ENCODE measurements at regions not wholly inside any gene's neighbourhood (a gene's known extent, or its start where the extent isn't known, plus 50 kb on each side); places are given as distances from the start of the nearest gene placed in this dataset.

DNA sequence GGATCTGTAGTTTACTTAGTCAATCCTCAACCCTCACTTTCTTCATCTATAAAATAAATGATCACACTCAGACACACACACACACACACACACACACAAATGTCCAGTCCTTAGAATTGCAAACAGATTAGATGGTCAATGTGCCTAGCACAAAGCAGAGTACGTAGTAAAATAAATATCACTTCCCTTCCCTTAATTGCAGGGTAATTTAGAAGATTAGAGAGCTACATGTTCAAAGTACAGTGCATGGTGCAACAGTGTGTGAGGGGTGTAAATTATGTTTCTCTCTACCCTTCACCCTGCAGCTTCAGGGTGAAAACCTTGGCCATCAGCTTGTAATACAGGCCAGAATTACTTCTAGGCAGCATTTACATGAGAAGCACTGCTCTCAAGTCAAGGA lies 187.0 kb upstream of the GHITM start:
- no peak for DNase-seq

- no peak for DNase-seq
Measured at GRCh38 chr10:83953589-83953988, 185.7 kb upstream of the GHITM start.

GRCh38 chr10:83954193-83954799 lies 185.0 kb upstream of the GHITM start:
- DNase-seq = no peak

DNA sequence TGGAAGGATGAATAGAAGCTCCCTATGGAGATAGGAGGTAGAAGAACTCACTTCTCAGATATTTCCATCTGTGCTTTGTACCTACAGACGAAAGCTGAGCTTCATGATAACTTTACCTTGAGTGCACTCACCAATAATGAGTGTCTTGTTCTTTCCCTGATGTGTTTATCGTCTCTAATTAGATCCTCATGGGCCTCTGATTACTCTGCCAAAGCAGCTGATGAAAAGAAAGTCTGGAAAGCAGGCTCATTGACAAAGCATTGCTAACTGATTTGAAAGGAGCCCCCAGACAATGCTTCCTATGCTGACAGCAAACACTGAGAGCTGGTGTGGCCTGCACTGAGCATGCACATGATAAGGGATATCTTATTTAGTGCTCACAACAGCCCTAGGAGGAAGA lies 183.9 kb upstream of the GHITM start:
- no peak for DNase-seq

DNA sequence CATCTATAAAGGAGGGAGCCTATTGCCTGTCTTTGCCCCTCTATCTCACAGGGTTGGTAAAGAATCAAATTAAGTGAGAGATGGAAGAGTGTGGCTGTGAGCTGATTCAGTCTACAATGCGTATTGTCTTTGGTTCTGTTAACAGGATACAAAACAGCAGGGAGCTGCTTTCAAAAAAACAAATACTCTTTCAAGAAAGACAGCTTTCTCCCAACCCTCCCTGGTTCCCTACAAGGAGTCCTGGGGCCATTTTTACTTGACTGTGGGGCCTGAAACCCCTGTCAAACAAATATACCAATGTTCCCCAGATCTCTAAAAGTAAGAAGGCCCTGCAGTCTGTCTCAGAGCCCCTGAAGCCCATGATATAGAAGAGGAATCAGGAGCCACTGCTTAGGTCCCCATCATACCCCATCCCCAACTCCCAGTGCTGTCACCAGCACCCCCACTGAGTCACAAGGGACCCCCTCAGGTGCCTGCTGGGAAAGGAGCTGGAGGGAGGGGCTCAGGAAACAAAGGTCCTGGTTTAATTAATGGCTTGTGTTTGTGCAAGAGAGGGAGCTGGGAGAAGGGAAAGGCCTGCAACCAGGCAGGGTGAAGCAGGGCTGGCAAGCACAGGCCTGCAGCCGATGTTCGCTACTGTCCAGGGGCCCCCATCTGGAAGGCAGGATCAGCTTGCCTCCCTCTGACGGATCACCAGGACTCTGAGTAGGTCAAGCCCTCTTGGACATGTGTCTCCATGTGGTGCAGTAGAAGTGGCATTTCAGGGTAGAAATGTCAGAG lies 182.0 kb upstream of the GHITM start:
- DNase-seq = no peak

GRCh38 chr10:83959328-83959727 lies 180.0 kb upstream of the GHITM start:
- no peak for DNase-seq

GRCh38 chr10:83960125-83960524 lies 179.2 kb upstream of the GHITM start:
- DNase-seq = no peak

GRCh38 chr10:83961620-83962019 lies 177.7 kb upstream of the GHITM start:
- DNase-seq = no peak

- DNase-seq = no peak
Measured at GRCh38 chr10:83963446-83963845, 175.9 kb upstream of the GHITM start.

GRCh38 chr10:83965473-83965872 lies 173.8 kb upstream of the GHITM start:
- DNase-seq = no peak

DNA sequence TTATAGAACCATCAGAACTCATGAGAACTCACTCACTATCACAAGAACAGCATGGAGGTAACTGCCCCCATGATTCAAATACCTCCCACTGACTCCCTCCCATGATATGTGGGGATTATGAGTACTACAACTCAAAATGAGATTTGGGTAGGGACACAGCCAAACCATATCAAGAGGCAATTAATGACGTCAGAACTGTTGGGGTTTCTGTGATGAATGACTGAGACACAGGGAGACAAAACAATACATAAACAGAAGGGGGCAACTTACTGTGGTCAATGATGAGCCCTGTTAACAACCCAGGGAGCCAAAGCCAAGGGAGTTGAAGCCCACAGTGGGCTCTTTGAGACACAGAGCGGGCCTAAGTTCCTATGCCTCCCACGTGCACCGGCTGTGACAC lies 171.3 kb upstream of the GHITM start:
- DNase-seq = no peak

DNA sequence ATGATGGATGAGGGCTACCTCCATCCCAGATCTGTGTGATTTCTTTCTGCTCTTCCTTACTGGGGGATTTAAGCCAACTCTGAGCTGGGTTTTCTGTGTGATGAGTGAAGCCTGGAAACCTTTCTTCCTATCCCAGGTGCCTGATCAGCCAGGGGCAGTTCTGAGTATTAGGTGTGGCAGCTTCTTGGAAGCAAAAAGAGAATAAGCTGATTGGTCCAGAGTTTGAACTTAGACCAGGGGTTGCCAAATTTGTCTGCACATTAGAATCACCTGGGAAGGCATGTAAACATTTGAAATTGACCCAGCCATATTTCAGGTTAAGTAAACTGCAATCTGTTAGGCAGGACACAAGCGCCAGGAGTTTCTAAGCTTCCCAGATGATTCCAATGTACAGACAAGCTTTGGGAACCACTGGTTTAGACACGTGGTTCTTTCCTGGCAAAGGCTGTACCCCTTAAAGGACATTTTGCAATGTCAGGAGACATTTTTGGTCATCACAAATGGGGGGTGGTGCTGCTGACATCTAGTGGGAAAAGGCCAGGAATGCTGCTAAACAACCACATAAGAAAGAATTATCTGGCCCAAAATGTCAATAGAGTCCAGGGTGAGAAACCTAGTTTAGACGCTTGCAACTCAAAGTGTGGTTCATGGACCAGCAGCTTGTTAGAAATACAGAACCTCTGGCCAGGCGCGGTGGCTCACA lies 160.5 kb upstream of the GHITM start:
- no peak for DNase-seq

- no peak for DNase-seq
Measured at GRCh38 chr10:83982812-83983211, 156.5 kb upstream of the GHITM start.

DNA sequence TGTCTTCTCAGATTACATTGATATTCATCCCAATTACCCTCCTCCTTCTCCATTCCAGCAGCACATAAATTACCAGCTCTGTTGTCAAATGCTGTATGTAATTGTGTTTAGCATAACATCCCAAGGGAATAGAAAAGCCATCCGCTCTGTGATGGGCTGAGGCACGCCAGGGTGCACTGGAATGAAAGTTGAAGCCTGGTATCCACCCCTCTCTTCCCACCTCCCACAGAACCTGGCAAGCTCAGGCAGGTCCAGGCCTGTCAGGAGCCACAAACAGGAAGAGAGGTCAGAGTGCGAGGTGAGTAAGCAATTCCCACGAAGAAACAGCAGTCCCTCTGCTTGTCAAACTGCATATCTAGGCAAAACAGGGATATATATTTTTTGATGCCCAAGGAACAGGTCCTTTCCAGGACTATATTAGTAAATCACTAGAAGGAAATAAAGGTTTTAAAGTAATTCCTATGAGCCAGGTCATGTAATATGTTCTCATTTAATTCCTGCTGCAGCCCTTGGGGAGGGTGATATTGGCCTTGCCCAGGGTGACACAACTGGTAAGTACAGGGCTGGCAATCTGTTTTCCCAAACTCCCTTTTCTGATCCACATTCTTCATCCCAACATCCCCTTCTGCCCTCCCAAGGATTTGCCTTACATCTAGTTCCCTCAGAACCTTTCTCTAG lies 155.6 kb upstream of the GHITM start:
- no peak for DNase-seq

DNA sequence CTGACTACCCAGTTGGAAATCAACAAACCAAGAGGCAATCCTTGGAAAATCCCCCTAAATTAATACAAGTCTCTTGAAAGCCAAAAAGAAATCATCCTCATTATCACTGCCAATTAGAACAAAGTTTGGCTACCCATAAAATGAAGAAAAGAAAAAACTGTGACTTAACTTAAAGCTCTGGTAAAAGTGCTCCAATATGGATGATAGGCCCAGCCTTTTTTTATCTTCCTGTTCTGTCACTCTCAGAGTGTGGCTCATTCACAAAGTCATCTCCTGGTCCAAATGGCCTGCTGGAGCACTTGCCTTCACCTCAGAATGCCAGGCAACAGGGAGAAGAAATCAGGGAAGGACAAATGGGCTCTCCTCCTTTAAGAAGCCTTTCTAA lies 155.1 kb upstream of the GHITM start:
- DNase-seq = no peak

DNA sequence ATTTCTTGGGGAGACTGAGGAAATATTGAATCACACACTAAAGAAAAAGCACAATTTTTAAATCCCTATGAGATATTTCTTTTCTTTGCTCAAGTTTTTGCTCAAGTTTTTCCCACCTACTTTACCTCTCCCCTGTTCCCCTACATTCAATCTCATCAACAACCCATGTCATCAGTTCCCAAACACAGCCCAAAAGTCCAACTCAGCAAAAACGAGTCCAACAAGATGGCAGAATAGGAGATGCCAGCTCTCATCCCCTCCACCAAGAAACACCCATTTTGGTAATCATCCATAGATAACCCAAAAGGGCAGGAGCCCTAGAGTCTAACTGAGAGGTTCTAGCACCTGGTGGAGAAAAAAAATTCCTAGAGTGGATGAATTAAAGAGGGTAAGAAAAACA lies 152.5 kb upstream of the GHITM start:
- no peak for DNase-seq

DNA sequence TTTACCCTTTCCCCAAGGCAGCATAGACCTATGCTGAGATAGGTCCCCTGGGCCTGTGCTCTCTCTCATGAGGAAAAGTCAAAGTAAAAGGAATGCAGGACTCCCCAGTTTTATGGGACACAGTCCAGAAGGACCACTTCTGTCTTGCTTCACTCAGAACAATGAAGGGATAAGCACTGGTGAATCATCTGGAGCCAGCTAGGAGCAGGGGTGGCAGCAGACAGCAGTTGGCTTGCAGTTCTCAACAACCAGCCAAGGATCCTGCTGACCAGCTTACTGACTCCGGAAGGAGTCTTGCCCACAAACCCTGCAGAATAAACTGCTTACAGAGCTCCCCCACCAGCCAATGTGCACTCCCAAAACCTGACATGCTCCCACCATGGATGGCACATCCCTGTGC lies 152.1 kb upstream of the GHITM start:
- no peak for DNase-seq

DNA sequence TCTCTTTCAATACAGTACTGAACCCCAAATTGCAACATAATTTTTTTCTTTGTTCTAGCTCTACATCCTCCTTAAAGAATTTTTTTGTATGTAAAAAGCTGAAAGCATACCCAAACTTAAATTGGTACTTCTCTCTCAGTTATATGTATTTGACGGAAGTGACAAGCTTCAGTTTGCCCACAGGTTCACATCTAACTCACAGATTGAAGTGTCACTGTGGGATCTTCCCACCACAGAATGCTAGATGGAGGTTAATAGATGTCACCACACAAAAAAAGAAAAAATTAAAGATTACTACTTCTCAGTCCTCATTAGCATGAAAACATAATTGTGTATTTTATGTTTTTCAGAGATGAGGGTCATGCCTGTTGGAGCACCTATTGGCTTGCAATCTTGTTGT lies 150.9 kb upstream of the GHITM start:
- no peak for DNase-seq

DNA sequence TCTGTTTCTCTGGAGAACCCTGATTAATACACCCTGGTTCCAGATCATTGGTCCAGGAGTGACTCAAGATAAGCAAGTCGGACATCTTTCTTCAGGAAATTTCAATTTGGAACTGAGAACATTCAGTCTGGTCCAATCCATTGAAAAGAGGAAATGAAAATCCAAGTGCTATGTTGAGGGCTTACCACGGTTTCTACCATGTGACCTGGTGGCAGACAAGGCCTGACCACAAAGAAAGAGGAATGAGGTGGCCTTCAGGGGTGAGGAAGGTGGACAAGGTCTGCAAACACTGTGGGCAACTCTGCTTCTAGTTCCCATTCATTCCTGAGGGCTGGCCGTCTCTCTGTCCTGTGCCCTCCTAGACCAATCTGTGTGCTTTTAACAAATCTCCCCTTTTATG lies 149.2 kb upstream of the GHITM start:
- no peak for DNase-seq

DNA sequence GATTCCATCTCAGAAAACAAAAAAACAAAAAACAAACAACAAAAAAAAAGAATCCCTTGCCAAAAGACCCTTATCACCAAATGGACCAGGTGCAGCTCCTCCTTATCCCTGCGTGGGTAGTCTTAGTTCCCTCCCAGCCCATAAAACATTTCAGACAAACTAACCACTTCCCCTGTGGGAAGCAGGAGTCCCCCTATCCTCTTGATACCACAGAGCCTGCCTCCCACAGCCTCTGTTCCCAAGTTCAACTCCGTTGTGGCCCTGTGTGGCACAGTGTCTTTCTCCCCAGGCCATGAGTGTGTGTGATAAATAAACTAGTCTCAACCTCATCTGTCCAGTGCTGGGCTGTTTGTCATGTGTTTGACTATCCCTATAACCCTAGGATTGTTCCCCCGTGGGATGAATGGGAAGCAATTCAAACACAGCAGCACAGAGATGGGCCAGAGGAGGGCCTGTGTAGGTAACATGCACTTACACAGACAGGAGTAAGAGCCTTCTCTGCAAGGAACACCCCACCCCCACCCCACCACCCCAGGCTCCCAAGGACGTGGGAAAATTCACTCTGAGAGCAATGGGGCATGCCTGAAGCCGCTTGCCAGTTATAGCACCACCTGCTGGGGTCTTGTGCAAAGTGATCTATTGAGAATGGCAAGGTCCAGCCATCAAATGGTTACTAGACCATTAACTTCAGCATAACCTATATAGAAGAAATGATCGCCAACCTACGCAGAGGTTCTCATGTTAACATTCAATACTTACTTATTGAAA lies 147.1 kb upstream of the GHITM start:
- no peak for DNase-seq

GRCh38 chr10:83994325-83994724 lies 145.0 kb upstream of the GHITM start:
- no peak for DNase-seq

- no peak for DNase-seq
Measured at GRCh38 chr10:83995738-83996331, 143.5 kb upstream of the GHITM start.

DNA sequence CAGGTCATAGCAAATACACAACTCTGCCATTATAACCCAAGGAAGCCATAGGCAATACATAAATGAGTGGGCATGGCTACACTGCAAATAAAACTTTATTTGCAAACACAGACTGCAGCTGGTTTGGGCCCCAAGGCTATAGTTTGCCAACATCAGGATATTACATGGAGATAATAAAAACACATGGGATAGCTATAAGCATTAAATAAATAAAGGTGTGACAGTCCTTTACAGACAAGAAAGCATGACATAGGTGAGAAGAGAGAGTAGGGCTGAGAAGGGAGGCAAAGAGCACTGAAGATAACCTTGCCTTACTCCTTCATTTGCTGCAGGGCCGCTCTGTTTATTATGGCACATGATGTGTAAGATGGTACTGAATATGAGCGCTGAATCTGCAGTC lies 135.1 kb upstream of the GHITM start:
- DNase-seq = no peak

All from SHP77 (cell line).